Keratinocyte (primary cell): ENCODE measurements at regions not wholly inside any gene's neighbourhood (a gene's known extent, or its start where the extent isn't known, plus 50 kb on each side); places are given as distances from the start of the nearest gene placed in this dataset.

Experiments
- CTCF ChIP-seq, 3 experiments: IDR thresholded peaks in 1 of 3; conservative IDR thresholded peaks in 1 of 3; optimal IDR thresholded peaks in 1 of 3; 2 replicates in 2 of 3; 3 replicates in 1 of 3; pipeline versions ENCODE3 to v1.5.1; 2011; ENCODE audit warnings: low read length in 3 of 3, mild to moderate bottlenecking in 3 of 3, moderate library complexity in 2 of 3, control low read depth in 1 of 3, inconsistent platforms in 1 of 3; ENCODE audit not compliant: insufficient read depth in 2 of 3; ENCODE audit errors: extremely low read depth in 1 of 3
- EZH2 ChIP-seq: IDR thresholded peaks from one replicate; pipeline ENCODE4 v1.6.1; 2012; ENCODE audit warnings: inconsistent platforms, mild to moderate bottlenecking, low read length, moderate library complexity

- TF ChIP-seq EZH2 (no peak), CTCF (optimal IDR thresholded peaks at IDR 0.05 in 1 of 3, IDR thresholded peaks at IDR 0.05 in 1 of 3, conservative IDR thresholded peaks at IDR 0.05 in 1 of 3; ENCODE audit: extremely low read depth in 1 of 3, insufficient read depth in 2 of 3, low read length in 3 of 3) (no peak)
Observed at GRCh38 chr20:24304291-24304690, 165.1 kb upstream of the SYNDIG1 start.
